CD14-positive monocyte (primary cell): ENCODE measurements at regions not wholly inside any gene's neighbourhood (a gene's known extent, or its start where the extent isn't known, plus 50 kb on each side); places are given as distances from the start of the nearest gene placed in this dataset.

Experiments
- DNase-seq, 3 donors: peaks; one replicate each; pipeline ENCODE4 v3.0.0-alpha.2; 2011 to 2022
- H2AFZ ChIP-seq: 2 replicates; pipeline ENCODE4 v1.6.0; 2012; ENCODE audit warnings: mild to moderate bottlenecking, low read depth, low read length, inconsistent platforms; ENCODE audit not compliant: insufficient read depth, poor library complexity, severe bottlenecking
- H3K27ac ChIP-seq, 2 donors: 1 replicate in 1 of 2; 2 replicates in 1 of 2; pipeline ENCODE4 v1.5.1; 2012 to 2013; ENCODE audit warnings: low read length in 2 of 2, control low read depth in 1 of 2, inconsistent platforms in 1 of 2, low read depth in 1 of 2, mild to moderate bottlenecking in 1 of 2
- H3K27me3 ChIP-seq, 2 donors: one replicate each; pipeline versions ENCODE4 v1.6.0 to v1.6.1; 2011 to 2013; ENCODE audit warnings: low read length in 2 of 2; ENCODE audit not compliant: control insufficient read depth in 2 of 2, insufficient read depth in 2 of 2
- H3K36me3 ChIP-seq, 2 donors: replicated peaks in 1 of 2; 1 replicate in 1 of 2; 2 replicates in 1 of 2; pipeline versions ENCODE4 v1.5.1 to v1.6.1; 2012 to 2013; ENCODE audit warnings: low read length in 2 of 2, control low read depth in 1 of 2, inconsistent platforms in 1 of 2, mild to moderate bottlenecking in 1 of 2; ENCODE audit not compliant: insufficient read depth in 2 of 2, control insufficient read depth in 1 of 2
- H3K4me1 ChIP-seq, 2 donors: 1 replicate in 1 of 2; 2 replicates in 1 of 2; pipeline versions ENCODE4 v1.5.1 to v1.6.1; 2012 to 2013; ENCODE audit warnings: low read length in 2 of 2, control low read depth in 1 of 2, inconsistent platforms in 1 of 2, mild to moderate bottlenecking in 1 of 2, moderate library complexity in 1 of 2; ENCODE audit not compliant: insufficient read depth in 2 of 2, control insufficient read depth in 1 of 2
- H3K4me2 ChIP-seq: replicated peaks from 2 replicates; pipeline ENCODE3; 2012; ENCODE audit warnings: low read length, moderate library complexity, mild to moderate bottlenecking; ENCODE audit not compliant: poor library complexity, severe bottlenecking; ENCODE audit errors: extremely low read depth
- H3K4me3 ChIP-seq, 3 experiments: fragments of 200-600 bp in 1 of 3; sonication (generic) in 1 of 3; replicated peaks in 1 of 3; 1 replicate in 2 of 3; 2 replicates in 1 of 3; pipeline ENCODE4 v1.5.1; 2011 to 2013; ENCODE audit warnings: low read length in 3 of 3, mild to moderate bottlenecking in 3 of 3, control low read depth in 2 of 3, low read depth in 2 of 3, inconsistent platforms in 1 of 3, moderate library complexity in 1 of 3
- H3K79me2 ChIP-seq: 2 replicates; pipeline ENCODE4 v1.6.0; 2012; ENCODE audit warnings: mild to moderate bottlenecking, control low read depth, inconsistent platforms, low read length, moderate library complexity; ENCODE audit not compliant: insufficient read depth
- H3K9ac ChIP-seq: 2 replicates; pipeline ENCODE4 v1.6.0; 2017; ENCODE audit warnings: low read length, mild to moderate bottlenecking; ENCODE audit not compliant: insufficient read depth, poor library complexity, severe bottlenecking
- H3K9me3 ChIP-seq, 2 donors: replicated peaks in 1 of 2; 1 replicate in 1 of 2; 2 replicates in 1 of 2; pipeline versions ENCODE4 v1.5.1 to v1.6.1; 2012 to 2013; ENCODE audit warnings: low read length in 2 of 2, control low read depth in 1 of 2; ENCODE audit not compliant: control insufficient read depth in 1 of 2, insufficient read depth in 1 of 2
- H4K20me1 ChIP-seq: 2 replicates; pipeline ENCODE4 v1.6.0; 2012; ENCODE audit warnings: mild to moderate bottlenecking, low read length, control low read depth, moderate library complexity; ENCODE audit not compliant: insufficient read depth
- H3K27ac Mint-ChIP-seq, 7 donors: one replicate each; pipeline ENCODE4 v1.8.0; 2020; ENCODE audit warnings: mild to moderate bottlenecking in 7 of 7, mixed read lengths in 7 of 7, moderate library complexity in 6 of 7, inconsistent platforms in 2 of 7
- H3K27me3 Mint-ChIP-seq, 3 donors: one replicate each; pipeline ENCODE4 v1.8.0; 2021 to 2022; ENCODE audit warnings: low read depth in 3 of 3, mild to moderate bottlenecking in 3 of 3, mixed read lengths in 3 of 3, moderate library complexity in 3 of 3, inconsistent platforms in 1 of 3
- H3K36me3 Mint-ChIP-seq, 2 donors: one replicate each; pipeline ENCODE4 v1.8.0; 2020; ENCODE audit warnings: mixed read lengths in 2 of 2, inconsistent platforms in 1 of 2, mild to moderate bottlenecking in 1 of 2
- H3K4me1 Mint-ChIP-seq: one replicate; pipeline ENCODE4 v1.8.0; 2020; ENCODE audit warnings: mild to moderate bottlenecking, mixed read lengths
- H3K4me3 Mint-ChIP-seq, 2 donors: one replicate each; pipeline ENCODE4 v1.8.0; 2020; ENCODE audit warnings: mild to moderate bottlenecking in 2 of 2, mixed read lengths in 2 of 2, moderate library complexity in 1 of 2
- H3K9me3 Mint-ChIP-seq, 7 donors: one replicate each; pipeline ENCODE4 v1.8.0; 2020 to 2022; ENCODE audit warnings: mixed read lengths in 7 of 7, mild to moderate bottlenecking in 6 of 7, moderate library complexity in 6 of 7, inconsistent platforms in 2 of 7
- WGBS: methylation state at CpG from one replicate; pipeline ENCODE4 v1.1.5; 2013; ENCODE audit warnings: missing lambda C conversion rate; ENCODE audit not compliant: insufficient coverage; 5-methylcytosine and 5-hydroxymethylcytosine counted together
- intact Hi-C, 2 donors: fragments of 100-400 bp; cut with micrococcal nuclease; formaldehyde crosslinking; loops; one replicate each; pipeline versions ENCODE4 v1.15.0 to v1.15.1; 2023
- TF ChIP-seq, protein P1 (sequence below): fragments of 200-600 bp; IDR thresholded peaks from one replicate; pipeline ENCODE4 v1.8.0; 2022; ENCODE audit warnings: antibody characterized with exemption, mild to moderate bottlenecking

DNA sequence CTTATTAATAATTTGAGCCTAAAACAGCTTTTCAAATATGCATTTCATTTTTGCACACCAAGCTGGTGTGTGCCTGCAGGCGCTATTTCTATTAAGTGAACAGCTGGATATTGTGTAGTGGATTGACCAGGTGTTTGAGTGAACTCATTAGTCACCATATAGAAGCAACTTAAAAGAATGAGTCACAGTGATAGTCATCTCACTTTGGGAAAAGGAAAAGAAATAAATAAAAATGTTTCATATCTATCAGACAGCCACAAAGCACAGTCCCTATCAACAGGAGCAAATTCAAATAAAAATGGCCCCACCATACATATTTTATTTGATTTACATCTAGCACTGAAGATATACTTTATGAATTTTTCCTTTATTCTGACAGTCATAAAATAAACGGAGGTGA is 456.5 kb upstream of the CDH9 start:
- no peaks in the 10 kb centered on the region for H4K20me1 ChIP-seq
- H3K27ac Mint-ChIP-seq: no peak overlapping the region
- no peak overlapping the region for H3K27ac ChIP-seq
- H3K4me1 Mint-ChIP-seq: no peaks in the 10 kb centered on the region
- H3K4me3 ChIP-seq: no peak overlapping the region
- H3K9ac ChIP-seq: no peak overlapping the region
- peaks cover 0 to 18% (median 4%) of the 10 kb centered on the region in 7 donors for H3K9me3 Mint-ChIP-seq
- peaks cover 0 to 2% (median 0%) of the 10 kb centered on the region in 3 donors for H3K27me3 Mint-ChIP-seq
- no peak overlapping the region for H2AFZ ChIP-seq
- H3K79me2 ChIP-seq: no peaks in the 10 kb centered on the region
- no peak for DNase-seq
- no peaks in the 10 kb centered on the region for H3K36me3 Mint-ChIP-seq
- TF ChIP-seq, protein P1, sequence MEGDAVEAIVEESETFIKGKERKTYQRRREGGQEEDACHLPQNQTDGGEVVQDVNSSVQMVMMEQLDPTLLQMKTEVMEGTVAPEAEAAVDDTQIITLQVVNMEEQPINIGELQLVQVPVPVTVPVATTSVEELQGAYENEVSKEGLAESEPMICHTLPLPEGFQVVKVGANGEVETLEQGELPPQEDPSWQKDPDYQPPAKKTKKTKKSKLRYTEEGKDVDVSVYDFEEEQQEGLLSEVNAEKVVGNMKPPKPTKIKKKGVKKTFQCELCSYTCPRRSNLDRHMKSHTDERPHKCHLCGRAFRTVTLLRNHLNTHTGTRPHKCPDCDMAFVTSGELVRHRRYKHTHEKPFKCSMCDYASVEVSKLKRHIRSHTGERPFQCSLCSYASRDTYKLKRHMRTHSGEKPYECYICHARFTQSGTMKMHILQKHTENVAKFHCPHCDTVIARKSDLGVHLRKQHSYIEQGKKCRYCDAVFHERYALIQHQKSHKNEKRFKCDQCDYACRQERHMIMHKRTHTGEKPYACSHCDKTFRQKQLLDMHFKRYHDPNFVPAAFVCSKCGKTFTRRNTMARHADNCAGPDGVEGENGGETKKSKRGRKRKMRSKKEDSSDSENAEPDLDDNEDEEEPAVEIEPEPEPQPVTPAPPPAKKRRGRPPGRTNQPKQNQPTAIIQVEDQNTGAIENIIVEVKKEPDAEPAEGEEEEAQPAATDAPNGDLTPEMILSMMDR: no peak
- no peaks in the 10 kb centered on the region for H3K4me1 ChIP-seq
- peaks cover 3 to 5% of the 10 kb centered on the region in 2 donors for H3K9me3 ChIP-seq
- no CpG with 5 or more reads among the region's 2 CpGs for WGBS
- H3K36me3 ChIP-seq: no peaks in the 10 kb centered on the region
- no peak overlapping the region for H3K4me3 Mint-ChIP-seq
- H3K27me3 ChIP-seq: no peaks in the 10 kb centered on the region
- intact Hi-C loops: no loop called here
- H3K4me2 ChIP-seq: no peak overlapping the region

DNA sequence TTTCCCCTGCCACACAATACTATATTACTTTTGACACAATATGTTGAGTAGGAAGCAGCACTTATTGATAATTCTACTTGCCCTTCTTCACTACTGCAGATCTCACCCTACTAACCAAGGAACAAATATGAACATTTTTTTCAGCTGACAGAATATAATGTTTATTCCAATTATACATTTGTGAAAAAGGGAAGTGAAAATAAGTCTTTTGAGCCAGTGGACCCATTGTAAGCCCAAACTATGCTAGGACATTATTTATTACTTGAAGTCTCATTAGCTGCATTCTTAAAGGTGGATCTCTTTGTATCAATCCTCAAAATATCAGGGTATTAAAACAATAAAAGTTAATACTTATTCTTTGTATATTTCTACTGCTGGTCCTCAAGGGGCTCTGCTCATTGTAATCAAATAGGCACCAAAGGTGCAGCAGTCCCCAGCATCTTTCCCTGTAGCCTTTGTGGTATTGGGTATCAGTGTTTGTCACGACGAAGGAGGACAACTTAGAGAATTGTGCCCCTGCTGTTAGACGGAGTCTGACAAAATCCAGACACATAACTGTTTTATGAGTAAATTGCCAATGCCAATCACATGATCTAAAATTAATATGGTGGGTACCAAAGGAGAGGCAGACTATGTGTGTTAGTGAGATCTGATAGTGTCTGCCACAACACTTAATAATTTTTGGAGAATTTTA is 453.5 kb upstream of the CDH9 start:
- TF ChIP-seq, protein P1: no peak
- Histone ChIP-seq H3K9me3 (peaks cover 3 to 5% of the 10 kb centered on the region in 2 donors), H3K36me3 (no peaks in the 10 kb centered on the region), H3K4me2 (no peak overlapping the region), H3K27me3 (no peaks in the 10 kb centered on the region), H2AFZ (no peak overlapping the region), H3K9ac (no peak overlapping the region), H3K27ac (no peak overlapping the region), H4K20me1 (no peaks in the 10 kb centered on the region), H3K4me1 (no peaks in the 10 kb centered on the region), H3K79me2 (no peaks in the 10 kb centered on the region), H3K4me3 (no peak overlapping the region)
- WGBS: no CpG with 5 or more reads among the region's 3 CpGs
- H3K4me1 Mint-ChIP-seq: no peaks in the 10 kb centered on the region
- no peak overlapping the region for H3K4me3 Mint-ChIP-seq
- H3K9me3 Mint-ChIP-seq: peaks cover 0 to 12% (median 4%) of the 10 kb centered on the region in 7 donors
- H3K36me3 Mint-ChIP-seq: no peaks in the 10 kb centered on the region
- intact Hi-C loops: no loop called here
- no peak for DNase-seq
- H3K27ac Mint-ChIP-seq: no peak overlapping the region
- peaks cover 0 to 2% (median 0%) of the 10 kb centered on the region in 3 donors for H3K27me3 Mint-ChIP-seq
